NOMO-1 treated with DMSO at 0.1 percent for 48 hours (cell line): ENCODE measurements at regions not wholly inside any gene's neighbourhood (a gene's known extent, or its start where the extent isn't known, plus 50 kb on each side); places are given as distances from the start of the nearest gene placed in this dataset.
"Not testable (repeated sequence)": the region's sequence is repeated elsewhere in the genome, so short reads cannot be mapped to it uniquely, and the experiment has no call there.

ENCODE experiments used
- DNase-seq: peaks from one replicate; lab custom pipeline; 2025; ENCODE audit not compliant: unreplicated experiment; lab: John Stamatoyannopoulos, UW

GRCh38 chr5:45038366-45038987 lies 229.7 kb downstream of the MRPS30 start:
- DNase-seq = peak; percentile 30

GRCh38 chr5:45042283-45042682 lies 233.5 kb downstream of the MRPS30 start:
- no peak for DNase-seq

DNA sequence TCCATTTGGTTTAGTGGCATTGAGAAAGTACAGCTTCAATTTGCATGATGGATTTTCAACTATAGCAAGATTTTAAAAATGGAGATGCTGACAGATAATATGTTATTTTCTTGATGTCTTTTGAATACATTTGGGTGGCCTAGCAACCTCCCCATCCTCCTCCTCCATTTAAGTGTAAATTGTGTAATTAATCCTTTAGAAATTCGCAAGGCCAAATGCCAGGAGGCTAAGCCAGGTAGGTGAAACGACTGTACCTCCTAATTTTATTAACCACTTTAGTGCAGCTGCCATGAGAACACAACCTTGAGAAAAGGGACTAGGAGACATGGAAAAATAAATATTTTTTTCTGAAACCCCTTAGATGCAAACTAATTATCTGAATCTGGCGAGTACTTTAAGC lies 248.8 kb downstream of the MRPS30 start:
- no peak for DNase-seq

DNA sequence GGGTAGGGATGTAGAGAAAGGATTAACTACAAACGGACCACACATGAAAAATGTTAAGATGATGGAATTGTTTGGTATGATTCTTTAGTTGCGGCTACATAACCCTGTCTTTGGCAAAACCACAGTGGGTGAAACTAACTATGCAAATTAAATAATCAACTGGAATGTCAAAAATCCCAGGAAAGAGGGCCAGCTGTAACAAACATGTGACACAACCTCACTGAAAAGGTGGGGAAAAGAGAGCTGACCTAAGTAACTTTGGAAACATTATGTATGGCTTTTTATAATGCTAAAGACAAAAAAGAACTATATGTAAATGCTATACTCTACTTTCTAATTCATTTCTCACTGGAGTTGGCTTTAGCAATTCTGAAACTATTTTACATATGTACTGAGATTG lies 252.0 kb downstream of the MRPS30 start:
- DNase-seq = no peak

DNA sequence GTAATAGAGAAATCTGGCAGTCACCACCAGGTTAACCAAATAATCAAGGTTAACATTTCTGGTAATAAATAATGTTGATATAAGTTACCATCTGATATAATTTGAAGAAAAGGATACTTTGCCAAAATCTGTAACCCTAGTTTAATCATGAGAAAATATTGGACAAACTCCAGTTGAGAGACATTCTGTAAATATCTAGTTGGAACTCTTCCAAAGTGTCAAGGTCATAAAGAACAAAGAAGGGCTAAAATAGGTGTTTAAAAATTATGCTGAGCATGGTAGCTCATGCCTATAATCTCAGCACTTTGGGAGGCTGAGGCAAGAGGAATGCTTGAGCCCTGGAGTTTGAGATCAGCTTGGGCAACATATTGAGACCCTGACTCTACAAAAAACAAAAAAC lies 253.3 kb downstream of the MRPS30 start:
- DNase-seq = no peak

- DNase-seq = no peak
Observed at GRCh38 chr5:45081082-45081481, 272.3 kb downstream of the MRPS30 start.

GRCh38 chr5:45089870-45090269 lies 281.1 kb downstream of the MRPS30 start:
- no peak for DNase-seq

DNA sequence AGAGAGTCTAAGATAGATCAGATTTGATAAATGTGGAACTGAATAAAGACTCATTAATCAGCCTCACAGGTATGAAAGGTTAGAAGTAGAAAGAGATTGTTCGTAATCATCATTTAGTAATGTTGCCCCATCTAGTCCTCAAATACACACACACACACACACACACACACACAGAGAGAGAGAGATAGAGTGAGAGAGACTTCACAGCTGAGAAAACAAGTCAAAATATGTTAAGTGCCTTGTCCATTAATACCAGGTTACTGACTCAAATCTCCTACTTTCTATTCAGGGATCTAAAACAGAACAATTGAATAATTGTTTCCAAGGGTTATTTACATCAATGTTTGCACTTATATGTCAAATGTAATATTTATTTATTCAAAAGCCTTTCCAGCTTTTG lies 284.6 kb downstream of the MRPS30 start:
- no peak for DNase-seq

GRCh38 chr5:45094876-45095440 lies 286.2 kb downstream of the MRPS30 start:
- no peak for DNase-seq

- DNase-seq = no peak
Observed at GRCh38 chr5:45098483-45098882, 289.7 kb downstream of the MRPS30 start.

GRCh38 chr5:45101146-45101545 lies 292.4 kb downstream of the MRPS30 start:
- DNase-seq = no peak

DNA sequence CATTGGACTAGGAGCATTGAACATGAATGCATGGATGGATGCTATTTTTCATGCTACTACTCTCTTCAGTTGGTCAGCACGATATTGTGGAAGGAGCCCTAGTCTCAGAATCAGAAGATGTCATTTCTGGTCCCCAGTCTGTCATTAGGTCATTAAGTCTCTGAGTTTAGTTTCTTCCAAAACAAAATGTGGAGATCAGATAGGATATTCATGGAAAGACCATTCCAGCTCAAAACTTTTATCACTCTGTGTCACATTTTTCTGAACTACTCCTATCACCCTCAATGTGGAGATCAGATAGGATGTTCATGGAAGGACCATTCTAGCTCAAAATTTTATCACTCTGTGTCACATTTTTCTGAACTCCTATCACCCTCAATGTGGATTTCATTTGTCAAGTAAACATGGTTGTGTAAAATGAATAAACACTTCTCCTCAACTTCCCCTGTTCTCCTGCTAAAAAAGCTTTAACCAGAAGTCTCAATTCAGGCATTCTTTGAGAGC lies 296.8 kb downstream of the MRPS30 start:
- no peak for DNase-seq

- no peak for DNase-seq
Observed at GRCh38 chr5:45109062-45109461, 300.3 kb downstream of the MRPS30 start.

DNA sequence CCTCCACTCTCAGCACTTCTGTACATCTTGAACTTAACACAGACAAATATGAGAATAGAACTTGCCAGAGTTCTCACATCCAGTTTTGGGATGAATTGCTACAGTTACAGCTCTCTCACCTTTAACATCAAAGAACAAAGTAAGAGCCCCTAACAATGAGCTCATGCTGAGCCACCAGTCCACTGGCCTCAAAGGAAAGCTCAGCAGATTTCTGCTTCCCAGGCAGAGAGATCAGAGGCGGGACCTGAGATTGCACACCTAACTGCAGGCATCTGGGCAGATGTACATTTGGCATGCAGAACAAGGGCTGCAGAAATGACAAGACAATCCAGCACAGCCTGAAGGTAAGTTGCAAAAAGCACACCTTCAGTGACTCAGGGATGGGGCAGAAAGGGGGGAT lies 300.9 kb downstream of the MRPS30 start:
- DNase-seq = no peak

DNA sequence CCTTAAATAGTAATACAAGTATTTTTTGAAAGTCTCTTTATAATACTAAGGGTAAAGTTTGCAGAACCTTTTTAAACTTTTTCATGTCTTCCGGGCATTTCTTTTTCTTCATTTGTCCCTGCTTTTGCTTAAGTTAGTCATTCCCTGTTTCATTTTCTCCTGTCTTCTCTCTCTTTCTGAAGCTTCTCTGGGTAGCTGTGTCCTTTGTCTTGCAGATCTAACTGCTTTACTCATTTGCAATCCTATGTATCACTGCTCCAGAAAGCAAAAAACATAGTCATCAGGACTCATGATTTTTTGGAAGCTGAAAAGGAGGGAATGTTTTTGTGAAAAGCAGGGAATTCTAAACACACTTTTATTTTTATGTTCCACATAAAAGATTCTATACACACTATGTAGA lies 301.7 kb downstream of the MRPS30 start:
- no peak for DNase-seq

- no peak for DNase-seq
Observed at GRCh38 chr5:45113726-45114125, 305.0 kb downstream of the MRPS30 start.

GRCh38 chr5:45132972-45133371 lies 324.2 kb downstream of the MRPS30 start:
- DNase-seq = no peak

DNA sequence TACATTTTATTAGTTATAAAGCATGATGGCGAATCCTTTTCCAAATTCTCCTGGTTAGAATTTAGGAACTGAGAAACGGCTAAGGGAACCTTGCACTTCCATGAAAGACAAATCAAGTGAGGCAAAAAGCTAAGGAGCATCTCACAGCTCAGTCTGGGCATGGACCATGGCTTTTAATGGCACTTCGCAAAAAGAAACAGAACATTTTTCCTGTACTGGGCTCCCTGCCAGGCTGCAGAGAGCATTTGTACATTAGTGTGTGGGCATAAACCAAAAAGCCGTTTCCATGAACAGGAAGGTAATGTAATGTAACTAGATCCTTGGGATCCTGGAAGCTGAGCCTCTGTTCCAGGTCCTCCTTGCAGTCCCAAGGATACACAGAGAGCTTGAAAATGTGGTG lies 354.2 kb downstream of the MRPS30 start:
- DNase-seq = no peak

- no peak for DNase-seq
Observed at GRCh38 chr5:45171563-45171962, 362.8 kb downstream of the MRPS30 start.

DNA sequence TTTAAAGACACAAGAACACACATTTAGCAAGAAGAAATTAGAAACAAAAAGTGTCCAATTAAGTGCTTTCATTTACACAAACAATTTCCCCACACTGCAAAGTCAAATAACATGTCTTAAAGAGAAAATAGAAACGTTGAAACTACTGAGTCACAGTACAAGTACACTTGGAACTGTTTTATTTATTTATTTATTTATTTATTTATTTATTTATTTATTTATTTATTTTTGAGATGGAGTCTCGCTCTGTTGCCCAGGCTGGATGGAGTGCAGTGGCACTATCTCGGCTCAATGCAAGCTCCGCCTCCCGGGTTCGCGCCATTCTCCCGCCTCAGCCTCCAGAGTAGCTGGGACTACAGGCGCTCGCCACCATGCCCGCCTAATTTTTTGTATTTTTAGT lies 363.9 kb downstream of the MRPS30 start:
- DNase-seq = not testable (repeated sequence)

DNA sequence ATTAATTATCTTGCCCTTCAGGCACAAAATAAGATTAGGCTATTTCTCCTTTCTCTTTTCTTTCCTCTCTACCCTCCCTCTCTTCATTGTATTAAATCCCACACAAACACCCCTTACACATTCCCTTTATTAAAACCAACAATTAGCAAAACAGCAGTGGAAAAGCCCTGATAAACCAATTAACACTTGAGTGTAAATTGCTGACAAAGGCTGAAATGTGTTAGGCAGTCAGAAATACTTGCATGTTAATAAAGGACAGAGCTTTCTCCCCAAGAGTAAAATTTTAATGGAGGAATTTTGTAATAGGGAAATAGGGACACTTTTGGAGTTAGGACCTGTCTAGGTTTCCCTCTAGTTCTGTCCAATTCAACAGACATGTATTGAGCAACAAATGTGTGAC lies 370.9 kb downstream of the MRPS30 start:
- DNase-seq = no peak

GRCh38 chr5:45189042-45189441 lies 380.3 kb downstream of the MRPS30 start:
- DNase-seq = no peak

DNA sequence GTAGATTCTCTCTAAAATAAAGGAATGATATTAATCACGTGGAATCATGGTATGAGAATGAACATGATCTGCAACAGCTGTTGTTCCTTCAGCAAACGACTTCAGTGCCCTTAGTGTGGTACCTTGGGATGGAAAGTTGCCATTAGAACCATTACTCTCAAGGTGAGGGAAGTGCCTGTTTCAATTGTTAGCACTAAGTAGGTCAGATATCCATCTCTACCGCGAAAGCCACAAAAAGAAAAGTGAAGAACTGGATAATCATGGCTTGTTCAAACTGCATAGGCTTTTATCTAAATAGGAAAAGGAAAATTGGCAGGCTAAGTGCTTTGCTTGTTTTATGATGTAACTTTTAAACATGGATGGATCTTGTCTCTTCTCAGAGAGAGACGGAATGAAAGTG lies 380.7 kb downstream of the MRPS30 start:
- DNase-seq = no peak
